ENCODE measurements at regions not wholly inside any gene's neighbourhood (a gene's known extent, or its start where the extent isn't known, plus 50 kb on each side); places are given as distances from the start of the nearest gene placed in this dataset.

DNA sequence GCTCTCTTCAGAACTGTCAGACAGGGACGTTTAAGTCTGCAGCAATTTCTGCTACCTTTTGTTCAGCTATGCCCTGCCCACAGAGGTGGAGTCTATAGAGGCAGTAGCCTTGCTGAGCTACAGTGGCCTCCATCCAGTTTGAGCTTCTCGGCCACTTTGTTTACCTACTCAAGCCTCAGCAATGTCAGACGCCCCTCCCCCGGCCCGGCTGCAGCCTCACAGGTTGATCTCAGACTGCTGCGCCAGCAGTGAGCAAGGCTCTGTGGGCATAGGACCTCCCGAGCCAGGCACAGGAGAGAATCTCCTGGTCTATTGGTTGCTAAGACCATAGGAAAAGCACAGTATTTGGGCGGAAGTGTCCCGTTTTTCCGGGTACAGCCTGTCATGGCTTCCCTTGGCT is 89.9 kb upstream of the PDC start:
- DNase-seq, result no peak

DNA sequence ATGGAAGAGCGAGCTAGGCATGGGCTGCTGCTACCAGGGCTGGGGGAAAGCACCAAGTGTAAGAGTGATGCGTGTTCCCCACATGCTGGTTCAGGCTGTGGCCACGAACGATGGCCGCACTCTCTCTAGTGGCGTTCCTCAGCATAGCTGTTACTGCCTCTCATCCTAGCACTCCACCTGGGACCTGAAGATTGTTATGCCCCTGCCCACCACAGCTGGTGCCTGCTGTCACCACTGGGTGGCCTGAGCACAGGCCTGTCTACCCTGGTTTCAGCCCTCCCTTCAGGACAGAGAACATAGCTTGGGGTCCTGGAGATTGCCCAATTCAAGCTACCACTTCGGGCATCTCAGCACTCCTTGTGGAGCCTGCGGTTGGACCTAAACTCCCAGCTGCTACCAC is 80.1 kb upstream of the PDC start:
- DNase-seq, result no peak

DNA sequence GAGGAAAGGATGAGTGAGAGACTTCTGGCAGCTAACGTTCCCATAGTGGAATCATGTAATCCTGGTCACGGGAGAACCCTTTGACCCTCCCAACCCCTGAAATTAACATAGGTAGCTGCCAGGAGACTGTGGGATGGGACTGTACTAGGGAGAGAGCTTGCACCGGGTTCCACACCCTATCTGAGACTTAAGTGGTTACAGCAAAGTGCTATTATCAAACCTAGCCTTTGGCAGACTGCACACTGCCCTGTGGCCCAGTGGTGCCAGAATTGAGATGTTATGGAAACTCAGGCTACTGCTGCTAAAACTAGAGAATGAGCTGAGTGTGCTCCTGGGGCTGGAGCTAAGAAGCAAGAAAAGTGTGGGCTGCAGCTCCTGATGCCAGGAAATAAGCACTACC is 79.6 kb upstream of the PDC start:
- no peak for DNase-seq

DNA sequence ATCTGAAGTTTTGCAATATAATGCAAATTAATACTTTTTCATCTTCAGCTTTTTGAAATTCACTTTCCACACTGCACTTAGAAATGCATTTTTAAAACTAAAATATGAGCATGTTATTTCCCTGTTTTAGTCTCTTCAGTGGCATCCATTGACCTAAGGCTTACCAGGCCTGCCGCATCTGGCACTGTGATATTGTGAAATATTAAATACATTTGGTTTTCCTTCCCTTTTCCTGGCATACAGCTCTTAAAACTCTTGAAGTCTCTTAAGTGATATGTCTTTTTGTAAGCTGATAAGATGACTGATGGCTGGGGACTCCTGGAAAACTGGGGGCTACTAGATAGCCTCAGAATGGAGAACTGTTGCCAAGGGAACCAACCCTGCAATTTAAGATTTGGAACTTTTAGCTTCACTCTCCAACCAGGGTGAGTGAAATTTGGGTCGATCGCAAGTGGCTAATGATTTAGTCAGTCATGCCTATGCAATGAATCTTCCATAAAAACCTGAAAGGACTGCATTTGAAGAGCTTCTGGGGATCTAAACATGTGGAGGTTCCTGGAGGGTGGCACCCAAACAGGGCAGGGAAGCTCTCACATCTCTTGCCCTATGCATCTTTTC is 75.5 kb upstream of the PDC start:
- no peak for DNase-seq

DNA sequence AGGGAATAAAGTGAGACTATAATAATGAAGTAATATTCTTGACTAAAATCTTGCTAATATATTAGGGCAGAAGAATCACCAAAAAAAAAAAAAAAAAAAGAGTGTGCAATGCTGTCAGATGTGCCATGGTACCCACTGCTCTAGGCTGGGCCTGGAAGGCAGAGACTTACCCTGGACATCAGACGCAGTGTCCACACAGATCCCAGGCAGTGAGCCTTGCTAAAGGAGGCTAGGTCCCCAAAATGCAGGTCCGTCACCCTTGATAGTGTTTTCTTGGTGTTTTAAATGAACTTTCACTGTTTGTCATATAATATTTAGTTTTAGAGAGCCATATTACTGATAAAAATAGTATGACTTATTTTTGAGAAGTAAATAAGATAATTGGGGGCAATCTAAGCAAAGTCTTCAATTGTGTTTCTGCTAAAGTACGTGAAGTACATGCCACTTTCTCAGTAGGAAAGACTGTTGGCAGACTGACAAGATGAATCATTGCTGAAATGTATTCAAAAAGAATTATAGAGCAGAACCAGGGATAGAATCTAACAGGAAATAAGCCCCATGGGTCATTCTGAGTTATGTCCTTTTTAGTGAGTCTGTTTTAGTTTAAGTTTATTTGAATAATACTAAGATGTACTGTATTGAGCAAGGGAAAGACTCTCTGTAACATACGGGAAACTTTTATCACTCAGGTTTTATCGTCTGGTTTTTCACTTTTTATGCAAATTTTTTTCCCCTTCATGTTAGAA is 74.6 kb upstream of the PDC start:
- no peak for DNase-seq

DNA sequence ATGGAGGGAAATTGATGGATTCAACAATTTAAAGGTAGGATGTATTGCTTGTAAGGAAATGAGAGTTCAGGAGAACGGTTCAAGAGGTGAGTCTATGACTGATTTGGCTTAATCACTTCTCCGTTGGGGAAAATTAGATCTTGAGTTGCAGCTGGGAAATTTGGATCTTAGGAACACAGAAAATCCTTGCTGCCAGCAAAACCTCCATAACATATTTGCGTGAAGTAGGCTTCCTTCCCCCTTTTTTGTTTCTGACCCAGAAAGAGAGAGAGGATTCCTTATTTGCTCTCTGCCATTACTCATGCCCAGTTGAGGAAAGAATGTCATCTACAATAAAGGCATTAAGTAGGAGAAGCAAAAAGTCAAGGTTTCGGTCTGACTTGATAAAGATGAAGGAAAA is 73.5 kb upstream of the PDC start:
- no peak for DNase-seq

DNA sequence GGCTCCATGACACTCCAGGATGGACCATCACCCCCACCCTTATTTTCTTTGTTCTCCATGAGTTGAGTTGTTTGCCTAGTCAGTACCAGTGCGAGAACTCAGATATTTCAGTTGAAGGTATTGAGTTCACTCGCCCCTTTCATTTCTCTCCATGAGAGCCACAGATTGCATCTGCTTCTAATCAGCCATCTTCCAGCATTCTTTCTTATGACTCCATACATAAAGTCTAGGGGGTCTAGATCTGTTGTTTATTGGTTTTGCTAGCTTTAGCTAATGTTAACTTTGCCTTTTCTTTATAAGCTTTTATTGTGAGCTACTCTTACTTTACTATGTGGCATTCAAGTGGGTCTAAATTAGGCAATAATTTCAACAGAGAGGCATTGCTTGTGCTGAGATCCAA is 71.6 kb upstream of the PDC start:
- no peak for DNase-seq

DNA sequence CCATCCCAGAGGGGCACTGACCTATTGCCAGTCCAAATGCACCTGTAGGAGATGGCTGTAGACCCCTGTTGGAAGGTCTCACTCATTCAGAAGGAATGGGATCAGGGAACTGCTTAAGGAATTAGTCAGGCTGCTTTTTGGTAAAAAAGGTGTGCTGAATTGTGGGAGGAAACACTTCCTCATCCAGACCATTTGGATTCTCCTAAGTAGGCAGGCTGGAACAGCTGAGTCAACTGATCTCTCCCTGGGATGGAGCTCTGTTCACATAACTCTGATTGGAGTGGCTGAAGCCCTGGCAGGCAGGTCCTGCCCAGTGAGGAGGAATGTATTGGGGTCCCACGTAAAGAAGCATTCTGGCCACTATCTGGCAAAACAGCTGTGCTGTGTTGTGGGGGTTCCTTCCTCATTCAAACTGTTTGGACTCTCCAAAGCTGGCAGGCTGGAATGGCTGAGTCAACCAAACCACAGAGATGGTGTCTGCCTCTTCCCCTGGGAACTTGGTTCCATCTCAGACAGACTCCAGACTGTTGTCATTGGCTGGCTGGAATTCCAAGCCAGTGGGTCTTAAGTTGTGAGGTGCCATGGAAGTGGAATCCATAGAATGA is 70.7 kb upstream of the PDC start:
- no peak for DNase-seq

DNA sequence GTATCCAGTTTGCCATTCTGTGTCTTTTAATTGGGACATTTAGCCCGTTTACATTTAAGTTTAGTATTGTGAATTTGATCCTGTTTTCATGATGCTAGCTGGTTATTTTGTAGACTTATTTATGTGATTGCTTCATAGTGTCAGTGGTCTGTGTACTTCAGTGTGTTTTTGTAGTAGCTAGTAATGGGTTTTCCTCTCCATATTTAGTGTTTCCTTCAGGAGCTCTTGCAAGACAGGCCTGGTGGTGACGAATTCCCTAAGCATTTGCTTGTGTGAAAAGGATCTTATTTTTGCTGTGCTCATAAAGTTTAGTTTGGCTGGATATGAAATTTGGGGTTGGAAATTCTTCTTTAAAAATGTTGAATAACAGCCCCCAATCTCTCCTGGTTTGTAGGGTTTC is 69.2 kb upstream of the PDC start:
- no peak for DNase-seq

DNA sequence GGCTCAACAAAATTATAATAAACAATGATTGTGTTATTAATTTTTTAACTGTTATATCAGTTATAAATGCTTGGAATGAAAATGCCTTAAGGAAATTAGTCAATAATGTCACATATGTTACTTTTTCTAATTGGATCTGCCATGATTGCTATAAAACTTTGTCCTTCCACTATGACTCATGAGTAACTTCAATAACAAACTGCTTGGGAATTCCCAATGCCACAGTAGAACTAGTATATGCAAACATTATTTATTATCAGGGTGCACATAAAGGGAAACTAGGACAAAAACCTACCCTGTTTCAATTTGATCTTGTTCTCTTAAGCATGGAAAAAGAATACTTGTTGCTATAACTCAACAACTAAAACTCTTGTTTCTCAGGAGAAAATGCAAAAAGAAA is 59.1 kb upstream of the PDC start:
- no peak for DNase-seq

DNA sequence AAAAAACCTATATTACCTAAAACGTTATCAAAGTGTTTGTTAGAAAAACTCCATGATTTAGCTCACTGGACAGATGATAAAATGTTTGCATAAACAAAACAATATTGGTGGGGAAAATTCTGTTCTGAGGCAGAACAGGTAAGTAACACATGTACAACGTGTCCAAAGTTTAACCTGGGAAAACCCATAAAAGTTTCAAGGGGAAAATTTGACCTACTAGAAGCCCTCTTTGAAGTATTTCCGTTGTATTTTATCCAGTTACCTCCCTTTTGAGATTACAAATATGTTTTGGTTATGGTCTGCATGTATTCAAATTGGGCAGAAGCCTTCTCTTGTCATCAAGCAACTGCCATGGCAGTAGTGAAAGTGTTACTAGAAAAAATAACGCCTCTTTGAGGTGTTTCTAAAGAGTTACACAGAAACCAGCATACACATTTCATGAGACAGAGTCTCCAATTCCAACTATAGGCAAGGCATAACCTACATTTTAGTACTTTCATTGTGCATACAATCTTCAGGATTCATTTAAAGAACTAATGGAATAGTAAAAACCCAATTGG is 58.0 kb upstream of the PDC start:
- no peak for DNase-seq

DNA sequence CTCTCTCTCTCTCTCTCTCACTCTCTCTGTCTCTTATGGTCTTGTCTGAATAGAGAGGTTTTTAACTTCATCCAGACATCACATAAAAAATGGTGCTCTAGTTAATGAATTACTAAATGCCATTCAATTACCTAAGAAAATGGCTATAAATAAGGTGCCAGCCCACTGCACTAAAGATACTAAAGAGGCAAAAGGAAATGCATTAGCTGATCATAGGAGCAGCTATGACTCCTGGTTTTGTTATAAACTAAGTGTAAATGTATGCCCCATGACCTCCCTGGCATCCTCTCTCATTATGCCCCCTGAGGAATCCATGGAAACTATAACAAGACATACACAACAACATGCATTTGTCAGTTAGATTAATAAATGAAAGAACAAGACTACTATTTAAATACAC is 57.5 kb upstream of the PDC start:
- DNase-seq, result no peak

DNA sequence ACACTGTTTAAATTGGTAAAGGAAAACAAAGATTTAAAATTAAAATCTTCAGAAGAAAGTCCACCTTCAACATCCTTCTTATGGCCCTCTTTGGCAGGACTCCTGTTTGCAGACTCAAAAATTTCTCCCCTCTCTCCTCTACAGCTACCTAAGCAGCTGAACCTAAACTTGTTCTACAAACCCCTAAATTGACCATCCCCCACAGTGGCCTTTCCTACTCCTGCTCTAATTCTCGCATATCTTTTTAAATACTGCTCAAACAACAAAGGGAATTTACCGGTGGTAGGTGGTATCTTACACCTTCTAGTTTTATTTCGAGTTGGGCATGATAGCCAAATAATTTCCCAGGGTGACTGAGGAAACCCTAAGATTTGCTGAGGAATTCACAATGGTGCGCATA is 53.5 kb upstream of the PDC start:
- no peak for DNase-seq

DNA sequence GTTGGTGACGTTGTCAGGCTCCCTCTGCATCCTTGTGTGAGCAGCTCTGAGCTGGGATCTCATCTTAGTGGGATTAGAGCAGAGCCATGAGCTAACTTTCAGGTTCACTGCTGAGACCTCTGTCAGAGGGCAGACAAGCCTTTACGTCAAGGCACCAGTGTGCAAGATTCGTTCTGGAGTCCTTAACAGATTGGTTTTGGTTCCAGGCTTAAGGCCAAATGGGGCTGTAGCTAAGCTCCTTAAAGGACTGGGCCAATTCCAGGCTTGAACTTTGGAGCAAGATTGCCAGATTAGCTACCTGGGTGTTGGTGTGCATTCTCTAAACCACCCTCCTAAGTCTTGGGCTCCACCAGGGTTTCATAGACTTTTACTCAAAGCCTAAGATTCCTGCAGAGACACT is 52.6 kb upstream of the PDC start:
- DNase-seq, result no peak

DNA sequence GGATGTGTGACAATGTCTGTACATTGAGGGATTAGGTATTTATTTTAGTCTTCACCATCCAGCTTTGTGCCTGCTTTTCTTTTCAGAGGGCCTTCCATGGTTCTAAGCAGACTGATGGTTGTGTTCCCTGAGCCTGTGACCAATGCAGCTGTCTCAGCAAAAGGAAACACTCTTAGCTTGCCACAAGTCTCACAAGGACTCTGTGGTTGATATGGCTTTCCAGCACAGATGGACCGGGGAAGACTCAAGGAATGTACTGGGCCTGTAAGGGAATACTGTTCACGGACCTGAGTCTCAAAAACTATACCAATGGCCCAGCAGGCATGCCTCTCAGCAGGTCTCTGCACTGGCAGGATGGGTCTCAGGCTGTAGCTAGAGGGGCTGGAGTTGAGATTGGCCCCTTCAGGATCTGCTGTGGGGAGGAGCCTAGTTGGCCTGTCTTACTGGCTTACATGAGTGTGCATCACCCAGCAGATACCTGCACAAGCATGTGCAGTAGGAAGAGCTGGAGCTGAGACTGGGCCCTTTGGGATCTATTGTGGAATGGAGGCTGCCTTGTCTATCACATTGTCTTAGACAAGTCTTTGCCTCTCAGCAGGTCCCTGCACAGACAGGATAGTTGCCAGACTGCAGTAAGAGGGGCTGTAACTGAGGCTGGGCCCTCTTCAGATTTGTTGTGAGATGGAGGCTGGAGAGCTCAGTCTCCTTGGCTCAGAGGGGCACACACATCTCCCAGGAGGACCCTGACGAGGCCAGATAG is 52.0 kb upstream of the PDC start:
- no peak for DNase-seq

DNA sequence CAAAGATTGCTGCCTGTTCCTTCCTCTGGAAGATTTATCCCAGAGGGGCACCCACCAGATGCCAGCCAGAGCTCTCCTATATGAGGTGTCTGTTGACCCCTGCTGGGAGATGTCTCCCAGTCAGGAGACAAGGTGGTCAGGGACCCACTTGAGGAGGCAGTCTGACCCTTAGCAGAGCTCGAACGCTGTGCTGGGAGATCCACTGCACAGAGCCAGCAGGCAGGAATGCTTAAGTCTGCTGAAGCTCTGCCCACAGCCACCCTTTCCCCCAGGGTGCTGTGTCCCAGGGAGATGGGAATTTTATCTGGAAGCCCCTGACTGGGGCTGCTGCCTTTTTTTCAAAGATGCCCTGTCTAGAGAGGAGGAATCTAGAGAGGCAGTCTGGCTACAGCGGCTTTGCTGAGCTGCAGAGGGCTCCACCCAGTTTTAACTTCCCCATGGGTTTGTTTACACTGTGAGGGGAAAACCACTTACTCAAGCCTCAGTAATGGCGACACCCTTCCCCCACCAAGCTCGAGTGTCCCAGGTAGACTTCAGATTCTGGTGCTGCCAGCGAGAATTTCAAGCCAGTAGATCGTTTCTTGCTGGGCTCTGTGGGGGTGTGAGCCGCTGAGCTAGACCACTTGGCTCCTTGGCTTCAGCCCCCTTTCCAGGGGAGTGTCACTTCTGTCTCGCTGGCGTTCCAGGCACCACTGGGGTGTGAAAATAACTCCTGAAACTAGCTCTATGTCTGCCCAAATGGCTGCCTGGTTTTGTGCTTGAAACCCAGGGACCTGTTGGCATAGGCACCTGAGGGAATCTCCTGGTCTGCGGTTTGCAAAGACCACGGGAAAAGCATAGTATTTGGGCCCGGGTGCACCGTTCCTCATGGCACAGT is 51.1 kb upstream of the PDC start:
- no peak for DNase-seq

Data from NCI-H2171 (cell line).